ENCODE measurements at regions not wholly inside any gene's neighbourhood (a gene's known extent, or its start where the extent isn't known, plus 50 kb on each side); places are given as distances from the start of the nearest gene placed in this dataset.

DNA sequence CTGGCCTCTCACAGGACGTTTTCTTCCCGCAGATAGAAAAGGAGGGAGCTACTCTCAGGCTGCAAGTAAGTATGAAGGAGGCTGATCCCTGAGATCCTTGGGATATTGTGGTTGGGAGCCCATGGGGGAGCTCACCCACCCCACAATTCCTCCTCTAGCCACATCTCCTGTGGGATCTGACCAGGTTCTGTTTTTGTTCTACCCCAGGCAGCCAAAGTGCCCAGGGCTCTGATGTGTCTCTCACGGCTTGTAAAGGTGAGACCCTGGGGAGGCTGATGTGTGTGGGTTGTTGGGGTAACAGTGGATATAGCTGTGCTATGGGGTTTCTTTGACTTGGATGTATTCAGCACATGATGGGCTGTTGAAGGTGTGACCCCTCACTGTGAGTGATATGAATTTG, 52.0 kb upstream of the POLR1H start:
- no peak overlapping the region for H3K4me3 ChIP-seq (replicated peaks in 1 of 2; ENCODE audit: low read depth in 2 of 2, low read length in 2 of 2)
- TF ChIP-seq, protein P1, sequence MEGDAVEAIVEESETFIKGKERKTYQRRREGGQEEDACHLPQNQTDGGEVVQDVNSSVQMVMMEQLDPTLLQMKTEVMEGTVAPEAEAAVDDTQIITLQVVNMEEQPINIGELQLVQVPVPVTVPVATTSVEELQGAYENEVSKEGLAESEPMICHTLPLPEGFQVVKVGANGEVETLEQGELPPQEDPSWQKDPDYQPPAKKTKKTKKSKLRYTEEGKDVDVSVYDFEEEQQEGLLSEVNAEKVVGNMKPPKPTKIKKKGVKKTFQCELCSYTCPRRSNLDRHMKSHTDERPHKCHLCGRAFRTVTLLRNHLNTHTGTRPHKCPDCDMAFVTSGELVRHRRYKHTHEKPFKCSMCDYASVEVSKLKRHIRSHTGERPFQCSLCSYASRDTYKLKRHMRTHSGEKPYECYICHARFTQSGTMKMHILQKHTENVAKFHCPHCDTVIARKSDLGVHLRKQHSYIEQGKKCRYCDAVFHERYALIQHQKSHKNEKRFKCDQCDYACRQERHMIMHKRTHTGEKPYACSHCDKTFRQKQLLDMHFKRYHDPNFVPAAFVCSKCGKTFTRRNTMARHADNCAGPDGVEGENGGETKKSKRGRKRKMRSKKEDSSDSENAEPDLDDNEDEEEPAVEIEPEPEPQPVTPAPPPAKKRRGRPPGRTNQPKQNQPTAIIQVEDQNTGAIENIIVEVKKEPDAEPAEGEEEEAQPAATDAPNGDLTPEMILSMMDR (IDR thresholded peaks at IDR 0.05; ENCODE audit: low read depth, low read length) = no peak
- no peak for DNase-seq (ENCODE audit: low read depth in 2 of 2)
